ENCODE measurements at regions not wholly inside any gene's neighbourhood (a gene's known extent, or its start where the extent isn't known, plus 50 kb on each side); places are given as distances from the start of the nearest gene placed in this dataset.

DNA sequence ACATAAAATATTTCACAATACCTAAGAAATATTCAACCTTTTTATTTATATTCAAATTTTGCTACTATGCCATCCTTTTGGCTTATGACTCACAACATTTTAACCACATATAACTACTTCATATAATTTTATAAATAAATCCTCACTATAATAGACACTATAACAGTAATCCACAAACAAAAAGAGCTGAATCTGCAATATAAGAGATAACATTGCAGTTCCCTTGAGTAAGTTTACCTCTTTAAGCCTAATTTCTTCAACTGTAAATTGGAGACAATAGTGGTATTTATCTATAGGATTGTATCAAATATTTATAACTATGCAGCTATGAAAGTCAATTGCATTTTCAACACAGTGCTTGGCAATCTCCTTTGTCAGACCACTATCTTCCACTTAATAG is 1084.5 kb downstream of the NR2F1-AS1 start:
- TF ChIP-seq, protein P1, sequence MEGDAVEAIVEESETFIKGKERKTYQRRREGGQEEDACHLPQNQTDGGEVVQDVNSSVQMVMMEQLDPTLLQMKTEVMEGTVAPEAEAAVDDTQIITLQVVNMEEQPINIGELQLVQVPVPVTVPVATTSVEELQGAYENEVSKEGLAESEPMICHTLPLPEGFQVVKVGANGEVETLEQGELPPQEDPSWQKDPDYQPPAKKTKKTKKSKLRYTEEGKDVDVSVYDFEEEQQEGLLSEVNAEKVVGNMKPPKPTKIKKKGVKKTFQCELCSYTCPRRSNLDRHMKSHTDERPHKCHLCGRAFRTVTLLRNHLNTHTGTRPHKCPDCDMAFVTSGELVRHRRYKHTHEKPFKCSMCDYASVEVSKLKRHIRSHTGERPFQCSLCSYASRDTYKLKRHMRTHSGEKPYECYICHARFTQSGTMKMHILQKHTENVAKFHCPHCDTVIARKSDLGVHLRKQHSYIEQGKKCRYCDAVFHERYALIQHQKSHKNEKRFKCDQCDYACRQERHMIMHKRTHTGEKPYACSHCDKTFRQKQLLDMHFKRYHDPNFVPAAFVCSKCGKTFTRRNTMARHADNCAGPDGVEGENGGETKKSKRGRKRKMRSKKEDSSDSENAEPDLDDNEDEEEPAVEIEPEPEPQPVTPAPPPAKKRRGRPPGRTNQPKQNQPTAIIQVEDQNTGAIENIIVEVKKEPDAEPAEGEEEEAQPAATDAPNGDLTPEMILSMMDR (IDR thresholded peaks at IDR 0.05; ENCODE audit: extremely low read depth in 1 of 2, insufficient read depth in 1 of 2, low read depth in 1 of 2, low read length in 2 of 2), result no peak
- no peak for TF ChIP-seq POLR2A (IDR thresholded peaks at IDR 0.05; ENCODE audit: low read depth, low read length)

Measured in endothelial cell of umbilical vein (primary cell).